HG03439 (cell line): ENCODE measurements at regions not wholly inside any gene's neighbourhood (a gene's known extent, or its start where the extent isn't known, plus 50 kb on each side); places are given as distances from the start of the nearest gene placed in this dataset.
"Not testable (repeated sequence)": the region's sequence is repeated elsewhere in the genome, so short reads cannot be mapped to it uniquely, and the experiment has no call there.

Source experiments
- ATAC-seq: cut with Tn5 transposase; IDR thresholded peaks from one replicate; pipeline ENCODE4 v1.9.1; 2021; ENCODE audit warnings: mild to moderate bottlenecking, moderate library complexity; ENCODE audit not compliant: unreplicated experiment

GRCh38 chr1:73859227-73859626 lies 338.7 kb downstream of the LRRIQ3 start:
- ATAC-seq = no peak

GRCh38 chr1:73854527-73854926 lies 343.4 kb downstream of the LRRIQ3 start:
- no peak for ATAC-seq

GRCh38 chr1:73842436-73842835 lies 355.5 kb downstream of the LRRIQ3 start:
- no peak for ATAC-seq

- ATAC-seq = no peak
Measured at GRCh38 chr1:73839922-73840321, 358.1 kb downstream of the LRRIQ3 start.

GRCh38 chr1:73832276-73833181 lies 365.4 kb downstream of the LRRIQ3 start:
- no peak for ATAC-seq

- ATAC-seq = not testable (repeated sequence)
Measured at GRCh38 chr1:73827283-73827682, 370.7 kb downstream of the LRRIQ3 start.

GRCh38 chr1:73824065-73824464 lies 373.9 kb downstream of the LRRIQ3 start:
- no peak for ATAC-seq

GRCh38 chr1:73821520-73821919 lies 376.5 kb downstream of the LRRIQ3 start:
- peak; percentile 94 for ATAC-seq

GRCh38 chr1:73820843-73821242 lies 377.1 kb downstream of the LRRIQ3 start:
- ATAC-seq = peak; percentile 63

- no peak for ATAC-seq
Measured at GRCh38 chr1:73813716-73814115, 384.3 kb downstream of the LRRIQ3 start.

GRCh38 chr1:73813236-73813635 lies 384.7 kb downstream of the LRRIQ3 start:
- no peak for ATAC-seq

- ATAC-seq = no peak
Measured at GRCh38 chr1:73811798-73812197, 386.2 kb downstream of the LRRIQ3 start.

- ATAC-seq = no peak
Measured at GRCh38 chr1:73804935-73805334, 393.0 kb downstream of the LRRIQ3 start.

GRCh38 chr1:73803380-73803779 lies 394.6 kb downstream of the LRRIQ3 start:
- no peak for ATAC-seq

GRCh38 chr1:73801912-73802429 lies 396.0 kb downstream of the LRRIQ3 start:
- no peak for ATAC-seq

GRCh38 chr1:73800376-73800775 lies 397.6 kb downstream of the LRRIQ3 start:
- no peak for ATAC-seq

- ATAC-seq = no peak
Measured at GRCh38 chr1:73789965-73790364, 408.0 kb downstream of the LRRIQ3 start.

GRCh38 chr1:73784026-73784425 lies 413.9 kb downstream of the LRRIQ3 start:
- ATAC-seq = no peak

- ATAC-seq = no peak
Measured at GRCh38 chr1:73783352-73783751, 414.6 kb downstream of the LRRIQ3 start.

GRCh38 chr1:73782901-73783300 lies 415.1 kb downstream of the LRRIQ3 start:
- no peak for ATAC-seq

GRCh38 chr1:73781251-73781650 lies 416.7 kb downstream of the LRRIQ3 start:
- no peak for ATAC-seq

- ATAC-seq = no peak
Measured at GRCh38 chr1:73778471-73778870, 419.5 kb downstream of the LRRIQ3 start.
